Activated naive CD8-positive, alpha-beta T cell treated with anti-CD3 and anti-CD28 coated beads, Interleukin-2, amount 50 U/mL, for 16 hours (primary cell): ENCODE measurements at regions not wholly inside any gene's neighbourhood (a gene's known extent, or its start where the extent isn't known, plus 50 kb on each side); places are given as distances from the start of the nearest gene placed in this dataset.
"Not testable (repeated sequence)": the region's sequence is repeated elsewhere in the genome, so short reads cannot be mapped to it uniquely, and the experiment has no call there.

Experiments
- DNase-seq: peaks from one replicate; pipeline ENCODE4 v3.0.0-alpha.2; 2020; ENCODE audit warnings: low read depth, low spot score

DNA sequence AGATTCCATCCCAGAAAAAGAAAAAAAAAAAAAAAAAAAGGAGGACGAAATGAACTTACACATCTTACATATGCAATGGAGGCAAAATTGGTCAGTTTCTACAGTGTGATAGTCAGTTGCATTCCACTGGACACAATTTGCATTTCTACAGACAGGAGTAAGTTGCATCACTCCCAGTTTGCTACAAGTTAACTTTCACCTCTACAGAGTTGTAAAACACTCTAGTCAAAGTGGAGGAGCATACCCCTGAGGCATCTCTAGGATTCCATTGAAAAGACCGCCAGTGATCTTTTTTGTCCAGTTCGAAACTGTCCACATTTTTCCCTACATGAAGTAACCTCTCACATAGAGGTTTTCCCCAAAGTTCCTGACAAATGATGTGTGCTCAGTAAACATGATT, 202.8 kb downstream of the VAPA start:
- DNase-seq: no peak

DNA sequence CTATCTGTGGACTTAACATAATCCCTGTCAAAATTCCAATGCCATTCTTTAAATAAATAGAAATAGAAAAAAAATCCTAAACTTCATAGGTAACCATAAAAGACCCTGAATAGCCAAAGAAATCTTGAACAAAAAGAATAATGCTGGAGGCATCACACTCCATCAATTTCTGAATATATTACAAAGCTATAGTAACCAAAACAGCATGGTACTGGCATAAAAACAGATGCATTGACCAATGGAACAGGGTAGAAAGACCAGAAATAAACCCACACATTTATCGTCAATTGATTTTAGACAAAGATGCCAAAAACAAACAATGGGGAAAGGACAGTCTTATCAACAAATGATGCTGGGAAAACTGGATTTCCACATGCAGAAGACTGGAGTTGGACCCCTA, 205.7 kb downstream of the VAPA start:
- DNase-seq: no peak

DNA sequence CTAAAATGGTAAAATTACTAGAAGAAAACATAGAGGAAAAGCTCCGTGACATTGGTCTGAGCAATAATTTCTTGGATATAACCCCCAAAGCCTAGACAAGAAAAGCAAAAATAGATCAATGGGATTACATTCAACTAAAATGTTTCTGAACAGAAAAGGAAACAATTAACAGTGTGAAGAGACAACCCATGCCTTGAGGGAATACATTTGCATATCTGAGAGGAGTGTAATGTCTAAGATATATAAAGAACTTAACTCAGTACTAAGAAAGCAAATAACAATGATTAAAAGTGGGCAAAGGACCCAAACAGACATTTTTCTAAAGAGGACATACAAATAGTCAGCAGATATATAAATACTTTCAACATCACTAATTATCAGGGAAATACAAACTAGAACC, 206.2 kb downstream of the VAPA start:
- no peak for DNase-seq

DNA sequence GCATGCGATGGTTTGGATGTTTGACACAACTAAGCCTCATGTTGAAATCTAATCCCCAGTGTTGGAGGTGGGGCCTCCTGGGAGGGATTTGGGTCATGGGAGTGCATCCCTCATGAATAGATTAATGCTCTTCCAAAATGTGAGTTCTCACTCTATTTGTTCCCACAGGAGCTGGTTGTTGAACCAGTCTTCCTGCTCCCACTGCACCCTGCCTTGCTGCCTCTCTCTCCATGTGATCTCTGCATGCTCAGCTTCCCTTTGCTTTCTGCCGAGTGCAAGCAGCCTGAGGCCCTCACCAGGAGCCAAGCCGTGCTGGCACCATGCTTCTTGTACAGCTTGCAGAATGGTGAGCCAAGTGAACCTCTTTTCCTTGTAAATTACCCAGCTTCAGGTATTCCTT, 206.8 kb downstream of the VAPA start:
- no peak for DNase-seq

DNA sequence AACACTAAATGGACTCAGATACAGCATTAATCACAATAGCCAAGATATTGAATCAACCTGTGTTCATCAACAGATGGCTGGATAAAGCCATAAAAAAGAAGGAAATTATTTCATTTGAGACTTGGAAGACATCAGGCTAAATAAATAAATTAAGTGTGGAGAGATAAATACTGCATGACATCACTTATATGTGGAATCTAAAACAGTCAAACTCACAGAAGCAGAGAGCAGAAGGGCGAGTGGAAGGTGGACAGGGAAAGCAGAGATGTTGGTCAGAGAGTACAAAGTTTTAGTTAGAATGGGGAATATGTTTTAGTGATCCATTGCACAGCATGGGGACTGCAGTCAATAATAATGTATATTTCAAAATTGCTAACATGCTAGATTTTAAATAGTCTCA, 207.2 kb downstream of the VAPA start:
- DNase-seq: no peak

DNA sequence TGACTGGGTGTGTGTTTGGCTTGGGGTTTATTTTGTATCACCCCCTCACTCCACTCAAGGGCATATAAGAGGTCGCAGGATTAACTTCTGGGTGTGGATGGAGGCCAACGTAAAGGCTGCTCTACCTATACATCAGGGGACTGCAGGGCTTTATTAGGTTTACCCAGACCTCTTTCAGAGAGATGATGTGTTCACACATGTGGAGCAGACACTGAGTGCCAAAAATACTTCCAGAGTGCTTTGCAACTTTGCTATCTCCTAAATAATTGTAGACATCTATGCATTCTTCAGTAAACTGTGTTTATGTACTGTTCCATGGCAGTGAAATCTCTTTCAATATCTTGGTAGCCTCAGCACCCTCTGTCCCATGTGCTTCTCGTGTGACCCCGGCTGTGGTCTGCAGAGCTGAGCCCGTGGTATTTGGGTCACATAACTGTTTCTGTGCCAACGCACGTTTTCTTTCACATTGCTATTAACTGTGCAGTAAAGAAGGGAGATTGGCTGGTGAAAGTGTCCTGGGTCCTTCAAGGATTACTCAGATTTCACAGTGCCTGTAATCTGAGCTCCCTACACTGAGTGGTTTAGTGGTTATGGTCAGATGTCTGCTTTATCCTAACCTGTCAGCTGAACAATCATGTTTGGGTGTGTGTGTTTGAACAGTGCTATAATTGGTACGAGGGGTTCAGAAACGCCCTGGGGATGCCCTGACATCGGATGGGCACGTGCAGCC, 208.1 kb downstream of the VAPA start:
- no peak for DNase-seq

DNA sequence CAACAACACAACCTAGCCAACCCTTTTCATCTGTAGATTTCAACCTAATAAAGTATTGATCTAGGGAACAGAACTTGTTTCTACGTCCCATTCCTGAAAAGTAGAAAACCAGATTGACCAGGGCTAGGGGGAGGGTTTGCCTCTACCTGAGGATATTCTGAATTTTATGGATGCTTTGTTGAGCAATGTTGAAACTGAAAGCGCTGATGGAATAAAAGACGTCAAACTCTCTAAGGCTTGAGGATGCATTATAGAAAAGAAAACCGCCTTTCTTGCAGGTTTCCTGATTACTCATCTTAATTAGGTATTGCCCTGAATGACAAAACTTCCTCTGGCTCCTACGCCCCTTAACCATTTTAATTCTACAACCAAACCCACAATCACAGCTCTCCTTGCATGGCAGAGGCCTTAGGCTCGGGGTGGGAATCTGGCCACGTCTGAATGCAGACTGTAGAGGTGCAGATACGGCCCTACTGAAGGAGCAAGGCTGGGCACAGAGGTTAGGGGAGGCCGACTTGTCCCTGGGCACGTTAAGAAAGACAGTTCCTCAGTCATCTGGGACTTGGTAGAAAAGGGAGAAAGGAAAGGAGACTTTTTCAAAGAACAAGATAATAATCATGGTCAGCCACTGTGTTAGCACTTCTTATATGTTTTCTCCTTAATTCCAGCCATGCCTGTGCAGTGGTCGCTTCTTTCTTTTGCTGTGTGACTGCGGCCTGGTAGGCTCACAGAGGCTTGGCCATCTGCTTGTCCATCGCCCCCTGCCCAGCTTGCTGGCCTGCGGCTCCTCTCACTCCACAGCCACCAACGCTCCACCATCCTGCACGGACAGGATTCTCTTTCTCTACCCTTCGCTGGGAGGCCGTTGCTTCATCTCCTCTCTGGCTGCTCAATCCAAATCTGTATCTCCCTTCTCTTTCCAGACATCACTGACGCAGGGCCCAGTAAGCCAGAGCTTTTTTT, 209.5 kb downstream of the VAPA start:
- DNase-seq: no peak

DNA sequence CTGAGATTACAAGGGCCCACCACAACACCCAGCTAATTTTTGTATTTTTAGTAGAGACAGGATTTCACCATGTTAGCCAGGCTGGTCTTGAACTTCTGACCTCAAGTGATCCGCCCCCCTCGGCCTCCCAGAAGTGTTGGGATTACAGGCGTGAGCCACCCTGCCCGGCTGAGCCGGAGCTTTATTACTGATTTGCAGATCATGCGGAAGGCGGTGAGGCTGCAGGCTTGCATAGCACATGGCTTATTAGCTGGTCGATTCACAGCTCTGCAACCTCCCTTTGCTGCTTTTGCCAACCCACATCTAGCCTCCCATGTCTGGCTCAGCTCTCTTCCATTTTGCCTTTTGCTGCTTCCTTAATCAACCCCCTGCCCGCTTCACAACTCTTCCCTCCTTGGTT, 210.3 kb downstream of the VAPA start:
- DNase-seq: no peak

DNA sequence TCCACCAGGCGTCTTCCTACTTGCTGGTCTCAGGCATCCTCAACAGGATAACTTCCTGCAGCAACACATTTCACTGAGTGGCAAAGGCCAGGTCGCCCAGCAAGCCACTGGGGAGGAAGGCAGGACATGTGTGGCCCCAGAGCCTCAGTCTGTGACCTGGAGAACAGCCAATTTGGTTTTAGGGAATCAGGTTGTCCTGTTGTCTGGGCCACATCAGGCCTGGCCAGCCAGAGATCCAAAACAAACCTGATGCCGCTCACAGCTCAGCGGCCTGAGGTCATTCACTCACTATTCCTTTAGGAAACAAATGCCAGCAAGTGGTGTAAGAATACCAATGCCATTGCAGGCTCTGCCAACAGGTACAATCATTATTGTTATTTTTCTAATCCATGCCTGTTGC, 210.7 kb downstream of the VAPA start:
- no peak for DNase-seq

DNA sequence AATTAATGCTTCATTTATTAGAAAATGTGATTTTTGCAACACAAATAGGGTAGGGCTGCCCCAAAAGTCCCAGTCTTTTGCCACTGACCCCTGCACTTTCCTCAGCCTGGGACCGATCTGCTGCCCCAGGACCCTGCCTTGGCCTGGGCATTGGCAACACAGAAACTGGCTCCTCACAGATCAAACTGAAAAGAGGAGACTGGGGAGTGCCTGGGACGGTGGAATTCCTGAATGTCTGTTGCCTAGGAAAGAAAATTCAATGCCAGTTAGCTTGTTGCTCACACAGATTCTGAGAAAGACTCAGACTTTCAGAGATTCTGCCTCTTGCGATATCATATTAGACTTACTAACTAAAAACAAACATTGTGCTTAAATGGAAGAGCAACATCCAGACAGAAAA, 211.2 kb downstream of the VAPA start:
- DNase-seq: no peak

DNA sequence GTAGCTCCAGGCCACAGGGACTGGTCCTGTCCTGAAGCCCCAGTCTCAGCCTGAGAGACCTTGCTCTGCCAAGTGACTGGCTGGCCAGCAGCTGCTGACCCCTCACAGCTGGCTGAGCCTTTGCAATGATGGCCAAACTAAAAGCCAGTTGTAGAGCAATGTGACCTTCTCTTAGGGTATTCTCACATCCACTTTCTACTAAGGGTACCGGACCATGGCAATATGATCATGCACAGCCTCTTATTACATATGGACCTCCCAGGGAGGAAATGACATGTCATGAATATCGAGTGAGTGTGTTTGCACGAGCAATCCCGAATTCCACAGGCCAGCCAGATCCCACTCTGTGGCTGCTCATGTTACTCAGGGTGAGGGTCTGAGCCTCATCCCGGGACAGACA, 213.9 kb downstream of the VAPA start:
- DNase-seq: no peak

DNA sequence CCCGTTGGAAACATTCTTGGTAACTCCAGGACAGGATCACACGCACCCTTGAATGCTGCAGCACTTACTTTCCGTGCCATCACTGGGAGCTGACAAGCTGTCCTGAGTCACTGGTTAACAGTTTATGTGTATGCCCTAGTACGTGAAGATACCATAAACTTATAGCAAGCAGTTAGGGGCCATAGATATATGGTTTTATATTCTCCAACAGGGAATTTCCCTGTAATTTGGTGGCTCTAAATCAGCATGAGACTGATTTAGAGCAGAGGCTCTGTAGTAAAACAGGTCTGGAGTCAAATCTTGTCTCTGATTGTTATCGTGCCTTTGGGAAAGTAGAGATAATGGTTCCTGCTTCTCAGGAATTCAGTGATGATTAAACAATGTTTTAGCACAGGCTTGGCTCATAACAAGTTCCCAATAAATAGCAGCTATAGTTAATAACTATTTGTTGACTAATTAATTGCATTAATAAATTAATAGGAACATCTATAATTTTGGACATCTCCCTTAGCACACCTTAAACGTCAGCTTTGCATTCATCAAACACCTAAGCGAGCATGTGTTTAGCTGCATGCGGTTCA, 215.2 kb downstream of the VAPA start:
- DNase-seq: no peak

DNA sequence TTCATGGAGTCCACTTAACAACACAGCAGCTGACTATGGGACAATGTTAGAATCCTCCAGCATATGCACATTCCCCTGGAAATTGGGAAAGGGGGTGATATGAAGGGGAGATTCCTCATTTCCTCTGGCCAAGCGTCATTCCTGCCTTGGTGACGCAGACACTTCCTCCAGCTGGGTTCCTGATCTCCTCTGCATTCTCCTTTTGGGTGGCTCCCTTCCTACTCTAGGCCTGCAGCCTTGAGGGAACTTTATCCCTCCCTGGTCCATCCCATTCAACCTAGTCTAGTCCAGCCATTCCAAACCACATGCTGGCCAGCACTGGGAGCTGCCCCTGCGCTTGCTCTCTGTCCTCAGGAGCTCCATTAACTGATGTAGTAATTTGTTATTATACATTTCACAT, 216.8 kb downstream of the VAPA start:
- DNase-seq: no peak

DNA sequence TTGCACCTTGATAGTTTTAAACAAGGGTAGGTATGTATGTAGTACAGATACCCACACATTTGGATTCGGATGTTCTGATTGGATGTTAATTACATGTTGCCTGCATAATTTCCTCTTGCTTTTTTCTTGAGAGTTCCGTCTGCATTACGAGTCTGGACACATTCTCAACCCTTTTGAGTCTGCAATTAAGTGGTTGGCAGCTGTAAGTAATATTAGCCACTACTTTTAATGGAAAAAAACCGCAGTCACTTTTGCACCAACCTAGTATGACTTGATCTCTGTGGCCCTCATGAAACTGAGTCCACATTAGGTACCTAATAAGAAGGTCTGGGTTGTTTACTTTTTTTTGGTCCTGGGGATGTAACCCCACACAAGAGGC, 217.3 kb downstream of the VAPA start:
- DNase-seq: no peak

DNA sequence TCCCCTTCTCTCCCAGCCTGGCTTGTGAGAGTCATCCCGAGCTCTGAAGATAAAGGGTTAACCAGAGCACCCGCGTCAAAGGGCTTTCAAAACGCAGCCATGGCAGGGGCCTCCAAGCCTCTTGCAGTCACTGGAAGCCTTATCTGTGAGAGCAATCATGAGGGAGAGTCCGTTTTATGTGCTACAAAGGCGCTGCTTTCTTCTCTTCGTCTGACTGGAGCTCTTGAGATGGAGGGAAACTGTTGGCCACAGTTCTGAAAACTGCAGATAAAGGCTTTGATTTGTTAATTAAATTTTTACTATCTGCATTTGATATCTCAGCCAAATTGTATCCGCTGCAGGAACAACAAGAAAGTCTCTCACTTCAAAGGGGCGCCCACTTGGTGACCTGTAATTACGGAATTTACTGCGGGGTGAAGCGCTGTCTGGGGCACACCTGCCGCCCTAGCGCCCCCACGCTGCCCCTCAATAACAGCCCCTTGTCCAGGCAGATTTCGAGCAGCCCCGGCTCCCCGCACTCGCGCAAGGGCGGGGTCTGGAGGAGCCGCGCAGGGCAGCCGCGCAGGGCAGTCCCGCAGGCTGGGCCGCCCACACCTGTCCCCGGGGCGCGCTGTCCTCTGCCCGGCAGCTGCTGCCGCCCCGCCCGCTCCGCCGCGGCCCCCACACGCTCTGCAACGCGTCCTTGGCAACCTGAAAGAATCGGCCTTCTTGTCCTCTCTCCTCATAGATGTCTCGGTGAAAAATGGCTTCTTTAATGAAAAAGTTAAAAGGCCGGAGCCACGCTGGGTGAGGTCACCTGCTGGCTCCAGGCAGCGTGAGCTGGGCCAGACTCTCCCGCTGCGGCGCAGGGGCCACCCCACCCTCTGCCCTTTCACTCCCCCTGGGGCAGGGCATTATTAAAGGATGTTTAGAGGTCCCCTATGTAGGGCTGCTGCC, 217.9 kb downstream of the VAPA start:
- DNase-seq: no peak

DNA sequence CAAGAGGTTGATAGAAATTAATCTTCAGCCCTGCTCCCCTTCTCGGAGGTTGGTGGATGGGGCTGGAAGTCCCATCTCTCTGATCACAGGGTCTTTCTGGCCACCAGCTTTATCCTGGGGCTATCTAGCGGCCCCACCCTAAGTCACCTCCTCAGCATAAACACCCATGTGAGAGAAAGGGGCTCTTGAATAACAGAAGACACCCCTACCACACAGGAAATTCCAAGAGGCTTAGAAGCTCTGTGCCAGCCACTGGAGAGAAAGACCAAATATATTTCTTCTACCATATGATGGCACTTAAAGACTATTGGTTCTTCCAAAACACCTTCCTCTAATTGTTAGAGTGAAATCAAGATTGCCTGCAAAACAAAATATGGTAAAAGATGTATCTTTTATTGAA, 219.7 kb downstream of the VAPA start:
- no peak for DNase-seq

DNA sequence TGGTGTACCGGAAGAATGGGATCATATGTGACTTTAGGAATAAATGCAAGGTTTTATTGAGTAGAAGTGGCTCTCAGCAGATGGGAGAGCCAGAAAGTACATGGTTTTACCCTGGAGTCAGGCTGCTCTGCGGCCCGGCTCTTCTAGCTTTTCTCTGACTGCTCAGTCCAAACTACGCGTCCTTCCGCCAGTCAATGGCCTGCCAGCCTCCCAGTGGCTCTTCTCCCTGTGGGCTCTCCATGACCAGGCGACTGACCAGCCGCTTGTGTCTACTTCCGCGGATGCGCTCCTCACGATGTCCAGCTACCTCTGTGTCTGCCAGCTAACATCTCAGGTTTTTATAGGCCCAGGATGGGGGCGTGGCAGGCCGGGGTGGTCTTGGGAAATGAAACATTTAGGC, 220.4 kb downstream of the VAPA start:
- DNase-seq: no peak

DNA sequence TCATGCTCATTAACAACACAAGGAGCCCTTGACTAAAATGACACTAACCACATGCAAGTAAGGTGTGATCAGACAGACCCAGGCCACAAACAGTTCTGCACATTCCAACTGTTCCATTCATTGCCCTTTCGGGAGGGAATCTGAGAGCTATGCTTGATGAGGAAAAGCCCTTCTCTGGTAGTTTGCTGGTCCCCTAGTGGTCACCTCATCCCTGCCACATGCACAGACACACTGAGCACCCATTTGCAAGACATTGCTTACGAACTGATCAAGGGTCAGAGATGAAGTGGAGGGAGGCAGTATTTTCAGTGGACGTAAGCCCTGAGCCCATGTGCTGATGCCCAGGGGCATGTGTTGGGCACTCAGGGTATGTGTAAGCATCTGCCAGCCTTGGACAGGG, 220.9 kb downstream of the VAPA start:
- not testable (repeated sequence) for DNase-seq

DNA sequence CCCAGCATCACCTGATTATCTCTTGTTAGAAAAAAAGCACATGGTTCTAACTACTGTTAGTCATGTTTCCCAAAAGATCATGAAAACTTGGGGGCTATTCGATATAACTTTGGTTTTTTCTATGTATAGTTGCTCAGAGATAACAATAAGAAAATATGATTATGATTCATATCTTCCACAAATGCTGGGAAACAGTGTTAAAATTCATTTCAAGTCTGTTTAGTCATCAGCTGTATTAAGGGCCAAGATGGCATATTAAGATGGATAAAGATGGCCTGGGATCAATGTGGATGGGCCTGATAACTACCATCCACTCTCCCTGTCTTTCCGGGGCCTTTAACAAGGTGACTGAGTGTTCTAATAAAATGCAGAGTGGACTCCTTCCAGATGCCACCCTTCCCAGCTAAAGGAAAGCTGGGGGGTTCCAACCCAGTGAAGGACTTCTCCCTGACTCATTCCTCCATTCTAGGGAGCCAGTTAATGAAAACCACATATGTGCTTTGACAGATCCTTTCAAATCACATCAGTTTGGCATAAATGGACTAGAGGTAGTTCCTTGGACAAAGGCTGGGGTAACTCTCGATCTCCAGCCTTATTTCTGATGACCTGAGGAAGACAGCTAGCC, 221.6 kb downstream of the VAPA start:
- DNase-seq: no peak

DNA sequence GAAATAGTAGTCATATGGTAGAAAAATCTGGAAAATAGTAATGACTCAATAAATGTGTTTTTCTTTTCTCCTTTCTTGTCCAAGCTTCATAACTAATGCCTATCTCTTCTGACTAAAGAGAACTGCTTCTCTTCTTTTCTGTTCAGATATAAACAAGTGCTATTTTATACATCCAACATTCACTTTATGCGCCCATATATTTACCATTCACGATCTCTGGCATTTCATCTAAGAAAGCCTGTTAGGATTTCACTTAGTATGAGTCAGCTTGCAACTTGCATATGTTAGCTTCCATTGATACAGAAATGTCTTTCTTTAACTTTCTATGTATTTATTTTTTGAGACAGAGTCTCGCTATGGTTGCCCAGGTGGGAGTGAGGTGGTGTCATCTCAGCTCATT, 224.9 kb downstream of the VAPA start:
- no peak for DNase-seq

DNA sequence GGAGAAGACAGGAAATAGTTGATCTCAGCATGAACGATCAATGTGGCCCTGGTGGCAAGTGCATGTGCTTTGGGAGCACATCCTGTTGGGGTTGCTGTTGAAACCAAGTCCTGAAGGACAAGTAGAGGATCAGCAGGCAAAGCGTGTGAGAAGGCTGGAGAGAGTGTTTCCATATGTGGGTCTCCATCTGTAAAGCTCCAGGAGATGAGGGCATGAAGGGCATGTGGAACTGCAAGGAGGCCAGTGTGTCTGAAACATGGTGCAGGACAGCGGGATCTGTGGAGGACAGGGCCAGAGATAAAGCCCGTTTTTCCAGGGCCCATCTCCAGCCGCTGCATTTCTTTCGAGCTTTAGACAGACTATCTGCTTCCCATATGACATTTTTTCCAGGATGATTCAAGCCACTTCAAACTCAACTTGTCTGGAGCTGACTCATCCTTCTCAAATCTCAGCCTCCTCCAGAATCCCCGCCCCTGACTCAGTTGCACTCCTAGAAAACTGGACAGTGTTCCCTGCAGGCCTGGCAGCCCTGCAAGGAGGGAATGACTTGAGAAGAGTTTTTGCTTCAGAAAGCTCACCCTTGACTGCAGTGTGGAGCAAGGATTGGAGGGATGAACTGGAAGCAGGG, 226.1 kb downstream of the VAPA start:
- DNase-seq: no peak
